Testis (tissue), 2 donors: ENCODE measurements at regions not wholly inside any gene's neighbourhood (a gene's known extent, or its start where the extent isn't known, plus 50 kb on each side); places are given as distances from the start of the nearest gene placed in this dataset.

ENCODE experiments used
- DNase-seq: peaks from one replicate; pipeline ENCODE4 v3.0.0-alpha.2; 2019
- H3K27ac ChIP-seq, 2 donors: fragments of 200-600 bp; sonication (generic); one replicate each; pipeline ENCODE4 v1.5.1; 2019
- H3K27me3 ChIP-seq: fragments of 200-600 bp; sonication (generic); one replicate; pipeline ENCODE4 v1.5.1; 2019
- H3K36me3 ChIP-seq: fragments of 200-600 bp; sonication (generic); one replicate; pipeline ENCODE4 v1.5.1; 2017; ENCODE audit warnings: low read depth; ENCODE audit errors: missing control alignments
- H3K4me1 ChIP-seq: fragments of 200-600 bp; sonication (generic); one replicate; pipeline ENCODE4 v1.5.1; 2019
- H3K4me3 ChIP-seq, 2 donors: fragments of 200-600 bp; sonication (generic); one replicate each; pipeline ENCODE4 v1.5.1; 2017 to 2019
- H3K9me3 ChIP-seq: fragments of 200-600 bp; sonication (generic); one replicate; pipeline ENCODE4 v1.5.1; 2017
- POLR2A ChIP-seq: fragments of 450-650 bp; IDR thresholded peaks from one replicate; pipeline ENCODE4 v1.6.1; 2017; ENCODE audit warnings: antibody characterized with exemption, mild to moderate bottlenecking, moderate library complexity
- WGBS, 2 donors: methylation state at CpG; one replicate each; pipeline ENCODE4 v1.1.5; 2018; 5-methylcytosine and 5-hydroxymethylcytosine counted together
- intact Hi-C: fragments of 100-400 bp; cut with DNase I; formaldehyde crosslinking; loops from one replicate; pipeline ENCODE4 v1.15.1; 2023; ENCODE audit warnings: low total_unique reads
- TF ChIP-seq, protein P1 (sequence below), 3 experiments: fragments of 450-650 bp in 2 of 3; fragments of 200-600 bp in 1 of 3; sonication (generic) in 1 of 3; IDR thresholded peaks; one replicate each; pipeline ENCODE4 v1.5.1; 2016 to 2019; ENCODE audit warnings: antibody characterized with exemption in 3 of 3, mild to moderate bottlenecking in 2 of 3, moderate library complexity in 1 of 3

GRCh38 chr5:176167800-176168199 is 70.4 kb upstream of the SIMC1 start:
- no peak for TF ChIP-seq POLR2A
- TF ChIP-seq, protein P1, sequence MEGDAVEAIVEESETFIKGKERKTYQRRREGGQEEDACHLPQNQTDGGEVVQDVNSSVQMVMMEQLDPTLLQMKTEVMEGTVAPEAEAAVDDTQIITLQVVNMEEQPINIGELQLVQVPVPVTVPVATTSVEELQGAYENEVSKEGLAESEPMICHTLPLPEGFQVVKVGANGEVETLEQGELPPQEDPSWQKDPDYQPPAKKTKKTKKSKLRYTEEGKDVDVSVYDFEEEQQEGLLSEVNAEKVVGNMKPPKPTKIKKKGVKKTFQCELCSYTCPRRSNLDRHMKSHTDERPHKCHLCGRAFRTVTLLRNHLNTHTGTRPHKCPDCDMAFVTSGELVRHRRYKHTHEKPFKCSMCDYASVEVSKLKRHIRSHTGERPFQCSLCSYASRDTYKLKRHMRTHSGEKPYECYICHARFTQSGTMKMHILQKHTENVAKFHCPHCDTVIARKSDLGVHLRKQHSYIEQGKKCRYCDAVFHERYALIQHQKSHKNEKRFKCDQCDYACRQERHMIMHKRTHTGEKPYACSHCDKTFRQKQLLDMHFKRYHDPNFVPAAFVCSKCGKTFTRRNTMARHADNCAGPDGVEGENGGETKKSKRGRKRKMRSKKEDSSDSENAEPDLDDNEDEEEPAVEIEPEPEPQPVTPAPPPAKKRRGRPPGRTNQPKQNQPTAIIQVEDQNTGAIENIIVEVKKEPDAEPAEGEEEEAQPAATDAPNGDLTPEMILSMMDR (IDR thresholded peaks at IDR 0.05): no peak
- Histone ChIP-seq H3K4me3 (no peak overlapping the region), H3K9me3 (no peaks in the 10 kb centered on the region), H3K36me3 (no peaks in the 10 kb centered on the region), H3K27ac (no peak overlapping the region), H3K4me1 (no peaks in the 10 kb centered on the region), H3K27me3 (no peaks in the 10 kb centered on the region)
- intact Hi-C loops: no loop called here
- WGBS, 2 donors: 61 to 68% methylated on average over 6 of the region's 6 CpGs
- no peak for DNase-seq

GRCh38 chr5:176169393-176170063 is 68.7 kb upstream of the SIMC1 start:
- H3K36me3 ChIP-seq: no peaks in the 10 kb centered on the region
- no peak overlapping the region for H3K4me3 ChIP-seq
- no peak for DNase-seq
- H3K27me3 ChIP-seq: no peaks in the 10 kb centered on the region
- 45 to 51% methylated on average over 3 of the region's 3 CpGs for WGBS, 2 donors
- intact Hi-C loops: no loop called here
- H3K9me3 ChIP-seq: no peaks in the 10 kb centered on the region
- no peak overlapping the region for H3K27ac ChIP-seq
- H3K4me1 ChIP-seq: no peaks in the 10 kb centered on the region
- TF ChIP-seq POLR2A: no peak
- TF ChIP-seq, protein P1 (IDR thresholded peaks at IDR 0.05): no peak

DNA sequence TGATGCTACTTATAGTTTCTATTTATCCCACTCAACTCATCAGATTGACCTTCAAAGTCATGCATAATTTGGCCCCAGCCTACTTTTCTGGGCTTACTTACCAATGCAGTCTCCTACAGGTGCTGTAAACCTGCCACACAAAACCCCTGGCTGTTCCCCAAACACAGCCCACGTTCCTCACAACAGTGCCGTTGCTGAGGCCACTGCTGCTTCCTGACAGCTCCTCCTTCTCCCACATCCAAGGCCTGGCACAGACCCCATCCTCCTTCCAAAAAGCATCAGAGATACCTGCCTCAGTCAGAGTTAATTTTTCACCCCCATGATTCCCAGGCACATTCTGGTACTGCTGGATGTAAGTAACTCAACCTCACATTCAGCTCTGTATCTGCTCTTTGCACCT is 68.1 kb upstream of the SIMC1 start:
- no peak overlapping the region for H3K4me3 ChIP-seq
- no peak overlapping the region for H3K27ac ChIP-seq
- DNase-seq: no peak
- TF ChIP-seq POLR2A: no peak
- TF ChIP-seq, protein P1 (IDR thresholded peaks at IDR 0.05): no peak
- intact Hi-C loops: no loop called here
- no peaks in the 10 kb centered on the region for H3K36me3 ChIP-seq
- 69 to 70% methylated on average over 2 of the region's 2 CpGs for WGBS, 2 donors
- no peaks in the 10 kb centered on the region for H3K9me3 ChIP-seq
- H3K27me3 ChIP-seq: no peaks in the 10 kb centered on the region
- H3K4me1 ChIP-seq: no peaks in the 10 kb centered on the region

- Histone ChIP-seq H3K4me1 (no peaks in the 10 kb centered on the region), H3K27ac (no peak overlapping the region), H3K9me3 (no peaks in the 10 kb centered on the region), H3K36me3 (no peaks in the 10 kb centered on the region), H3K4me3 (no peak overlapping the region), H3K27me3 (no peaks in the 10 kb centered on the region)
- no peak for DNase-seq
- intact Hi-C loops: no loop called here
- WGBS, 2 donors: 80 to 81% methylated on average over 11 of the region's 11 CpGs
- no peak for TF ChIP-seq POLR2A
- TF ChIP-seq, protein P1 (IDR thresholded peaks at IDR 0.05): no peak
Measured at GRCh38 chr5:176171171-176171760, 67.0 kb upstream of the SIMC1 start.

DNA sequence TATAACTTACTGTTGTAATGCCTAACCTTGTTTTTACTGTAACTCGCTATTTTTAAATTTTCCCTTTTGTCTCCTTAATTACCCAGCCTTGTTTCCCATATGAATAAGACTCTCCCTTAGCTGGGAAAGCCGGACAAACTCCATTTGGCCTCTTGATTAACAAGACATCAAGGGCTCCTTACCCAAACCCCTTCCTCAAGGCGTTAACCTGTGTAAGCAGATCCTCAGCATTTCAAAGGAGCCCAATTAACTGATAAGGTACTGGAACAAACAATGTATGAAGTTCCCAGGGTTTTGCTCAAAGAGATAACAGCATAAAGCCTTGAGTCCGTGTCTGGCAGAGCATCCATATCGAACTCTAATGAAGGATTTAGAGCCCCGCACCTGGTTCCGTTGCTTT is 66.0 kb upstream of the SIMC1 start:
- 63 to 68% methylated on average over 7 of the region's 7 CpGs for WGBS, 2 donors
- intact Hi-C loops: no loop called here
- DNase-seq: no peak
- Histone ChIP-seq H3K36me3 (no peaks in the 10 kb centered on the region), H3K27ac (no peak overlapping the region), H3K9me3 (no peaks in the 10 kb centered on the region), H3K27me3 (no peaks in the 10 kb centered on the region), H3K4me1 (no peaks in the 10 kb centered on the region), H3K4me3 (no peak overlapping the region)
- TF ChIP-seq, protein P1 (IDR thresholded peaks at IDR 0.05): no peak
- TF ChIP-seq POLR2A: no peak
